GM13977 (cell line): ENCODE measurements at regions not wholly inside any gene's neighbourhood (a gene's known extent, or its start where the extent isn't known, plus 50 kb on each side); places are given as distances from the start of the nearest gene placed in this dataset.

ENCODE experiments used
- DNase-seq: peaks from one replicate; pipeline ENCODE4 v3.0.0; 2012; ENCODE audit warnings: low spot score
- CTCF ChIP-seq: IDR thresholded peaks from 2 replicates; pipeline ENCODE4 v1.5.1; 2012; ENCODE audit warnings: mild to moderate bottlenecking, control low read depth; ENCODE audit not compliant: insufficient read depth; ENCODE audit errors: extremely low read depth, missing control alignments
- in situ Hi-C: fragments of 300-500 bp; cut with MboI; formaldehyde crosslinking; loops from one replicate; pipeline ENCODE4 v1.12.0; 2022; ENCODE audit warnings: low sequenced_read_pairs, low pct_unique_long_range_greater_than_20kb, mixed read lengths, inconsistent platforms; ENCODE audit not compliant: unreplicated experiment

GRCh38 chr9:16992138-16992537 is 121.7 kb upstream of the BNC2 start:
- in situ Hi-C loops: no loop called here
- TF ChIP-seq CTCF: no peak

GRCh38 chr9:16987026-16987425 is 116.6 kb upstream of the BNC2 start:
- TF ChIP-seq CTCF: no peak
- in situ Hi-C loops: no loop called here
- no peak for DNase-seq

More at GRCh38 chr9:16992138-16992537, 121.7 kb upstream of the BNC2 start:
- no peak for DNase-seq

- DNase-seq: no peak
- TF ChIP-seq CTCF: no peak
- in situ Hi-C loops: no loop called here
Observed at GRCh38 chr9:16986556-16986955, 116.1 kb upstream of the BNC2 start.

- in situ Hi-C loops: no loop called here
- TF ChIP-seq CTCF: no peak
- no peak for DNase-seq
Observed at GRCh38 chr9:16985559-16986348, 115.3 kb upstream of the BNC2 start.

GRCh38 chr9:16982780-16983310 is 112.4 kb upstream of the BNC2 start:
- in situ Hi-C loops: no loop called here
- DNase-seq: no peak
- no peak for TF ChIP-seq CTCF

- TF ChIP-seq CTCF: no peak
Observed at GRCh38 chr9:16976427-16976826, 106.0 kb upstream of the BNC2 start.

GRCh38 chr9:16974436-16974835 is 104.0 kb upstream of the BNC2 start:
- in situ Hi-C loops: no loop called here
- TF ChIP-seq CTCF: no peak
- DNase-seq: no peak

More at GRCh38 chr9:16976427-16976826, 106.0 kb upstream of the BNC2 start:
- no peak for DNase-seq
- in situ Hi-C loops: no loop called here
